ENCODE measurements at regions not wholly inside any gene's neighbourhood (a gene's known extent, or its start where the extent isn't known, plus 50 kb on each side); places are given as distances from the start of the nearest gene placed in this dataset.
"Not testable (repeated sequence)": the region's sequence is repeated elsewhere in the genome, so short reads cannot be mapped to it uniquely, and the experiment has no call there.

- intact Hi-C loops (cut with DNase I; ENCODE audit: low total_unique reads) (no loop called here), in situ Hi-C loops (cut with MboI; ENCODE audit: low sequenced_read_pairs in 4 of 4) (no loop called here)
- no peaks in the 10 kb centered on the region for H3K4me1 ChIP-seq
- no peak overlapping the region for H3K4me3 ChIP-seq
- ATAC-seq (no peak), DNase-seq (no peak)
- no peaks in the 10 kb centered on the region for H3K36me3 ChIP-seq
- H3K27ac ChIP-seq: no peak overlapping the region
- H3K9me3 ChIP-seq: no peaks in the 10 kb centered on the region
- H3K27me3 ChIP-seq: peaks cover 0 to 6% (median 0%) of the 10 kb centered on the region in 3 donors
- TF ChIP-seq POLR2A (IDR thresholded peaks at IDR 0.05): no peak
- TF ChIP-seq, protein P1, sequence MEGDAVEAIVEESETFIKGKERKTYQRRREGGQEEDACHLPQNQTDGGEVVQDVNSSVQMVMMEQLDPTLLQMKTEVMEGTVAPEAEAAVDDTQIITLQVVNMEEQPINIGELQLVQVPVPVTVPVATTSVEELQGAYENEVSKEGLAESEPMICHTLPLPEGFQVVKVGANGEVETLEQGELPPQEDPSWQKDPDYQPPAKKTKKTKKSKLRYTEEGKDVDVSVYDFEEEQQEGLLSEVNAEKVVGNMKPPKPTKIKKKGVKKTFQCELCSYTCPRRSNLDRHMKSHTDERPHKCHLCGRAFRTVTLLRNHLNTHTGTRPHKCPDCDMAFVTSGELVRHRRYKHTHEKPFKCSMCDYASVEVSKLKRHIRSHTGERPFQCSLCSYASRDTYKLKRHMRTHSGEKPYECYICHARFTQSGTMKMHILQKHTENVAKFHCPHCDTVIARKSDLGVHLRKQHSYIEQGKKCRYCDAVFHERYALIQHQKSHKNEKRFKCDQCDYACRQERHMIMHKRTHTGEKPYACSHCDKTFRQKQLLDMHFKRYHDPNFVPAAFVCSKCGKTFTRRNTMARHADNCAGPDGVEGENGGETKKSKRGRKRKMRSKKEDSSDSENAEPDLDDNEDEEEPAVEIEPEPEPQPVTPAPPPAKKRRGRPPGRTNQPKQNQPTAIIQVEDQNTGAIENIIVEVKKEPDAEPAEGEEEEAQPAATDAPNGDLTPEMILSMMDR (IDR thresholded peaks at IDR 0.05 in 4 of 5, conservative IDR thresholded peaks at IDR 0.05 in 1 of 5): no peak
Observed at GRCh38 chr16:22661161-22661647, 150.5 kb downstream of the NPIPB5 start.

DNA sequence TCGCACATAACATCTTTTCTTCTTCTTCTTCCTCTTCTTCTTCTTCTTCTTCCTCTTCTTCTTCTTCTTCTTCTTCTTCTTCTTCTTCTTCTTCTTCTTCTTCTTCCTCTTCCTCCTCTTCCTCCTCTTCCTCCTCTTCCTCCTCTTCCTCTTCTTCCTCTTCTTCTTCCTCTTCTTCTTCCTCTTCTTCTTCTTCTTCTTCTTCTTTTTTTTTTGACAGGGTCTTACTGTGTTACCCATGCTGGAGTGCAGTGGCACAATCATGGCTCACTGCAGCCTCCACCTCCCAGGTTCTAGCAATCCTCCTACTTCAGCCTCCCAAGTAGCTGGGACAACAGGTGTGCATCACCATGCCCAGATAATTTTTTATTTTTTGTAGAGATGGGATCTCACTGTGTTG lies 151.0 kb upstream of the HS3ST2 start:
- in situ Hi-C loops (cut with MboI; ENCODE audit: low sequenced_read_pairs in 4 of 4); H3K36me3 ChIP-seq; DNase-seq; H3K27ac ChIP-seq; H3K27me3 ChIP-seq; ATAC-seq; H3K4me1 ChIP-seq; H3K9me3 ChIP-seq; intact Hi-C loops (cut with DNase I; ENCODE audit: low total_unique reads); H3K4me3 ChIP-seq: not testable (repeated sequence)

GRCh38 chr16:22663389-22664064 lies 150.4 kb upstream of the HS3ST2 start:
- no peak overlapping the region for H3K4me3 ChIP-seq
- TF ChIP-seq, protein P1 (IDR thresholded peaks at IDR 0.05 in 4 of 5, conservative IDR thresholded peaks at IDR 0.05 in 1 of 5): no peak
- TF ChIP-seq POLR2A (IDR thresholded peaks at IDR 0.05): no peak
- H3K9me3 ChIP-seq: no peaks in the 10 kb centered on the region
- no peak overlapping the region for H3K27ac ChIP-seq
- ATAC-seq (no peak), DNase-seq (no peak)
- intact Hi-C loops (cut with DNase I; ENCODE audit: low total_unique reads) (no loop called here), in situ Hi-C loops (cut with MboI; ENCODE audit: low sequenced_read_pairs in 4 of 4) (no loop called here)
- H3K27me3 ChIP-seq: peaks cover 0 to 7% (median 0%) of the 10 kb centered on the region in 3 donors
- H3K4me1 ChIP-seq: no peaks in the 10 kb centered on the region
- H3K36me3 ChIP-seq: no peaks in the 10 kb centered on the region

DNA sequence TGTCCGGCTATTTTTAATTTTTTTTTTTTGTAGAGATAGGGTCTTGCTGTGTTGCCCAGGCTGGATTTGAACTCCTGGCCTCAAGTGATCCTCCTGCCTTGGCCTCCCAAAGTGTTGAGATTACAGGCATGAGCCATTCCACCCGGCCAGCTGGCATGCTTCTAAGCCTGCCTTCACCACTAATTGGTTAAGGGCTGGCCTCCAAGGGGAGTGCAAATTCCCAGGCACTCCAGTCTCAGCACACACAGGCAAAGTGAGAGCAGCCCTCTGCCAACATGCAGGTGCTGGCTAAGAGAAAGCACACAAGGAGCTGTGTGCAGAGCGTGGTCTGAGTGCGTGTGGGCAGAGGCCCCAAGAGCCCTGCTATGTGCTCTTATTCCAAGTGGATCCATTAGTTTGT lies 149.8 kb upstream of the HS3ST2 start:
- Histone ChIP-seq H3K4me1 (no peaks in the 10 kb centered on the region), H3K27me3 (peaks cover 0 to 7% (median 0%) of the 10 kb centered on the region in 3 donors), H3K4me3 (no peak overlapping the region), H3K27ac (no peak overlapping the region), H3K9me3 (no peaks in the 10 kb centered on the region), H3K36me3 (no peaks in the 10 kb centered on the region)
- in situ Hi-C loops (cut with MboI; ENCODE audit: low sequenced_read_pairs in 4 of 4) (no loop called here), intact Hi-C loops (cut with DNase I; ENCODE audit: low total_unique reads) (no loop called here)
- TF ChIP-seq, protein P1 (IDR thresholded peaks at IDR 0.05 in 4 of 5, conservative IDR thresholded peaks at IDR 0.05 in 1 of 5): no peak
- no peak for TF ChIP-seq POLR2A (IDR thresholded peaks at IDR 0.05)
- DNase-seq (no peak), ATAC-seq (no peak)

GRCh38 chr16:22664561-22664997 lies 149.4 kb upstream of the HS3ST2 start:
- in situ Hi-C loops (cut with MboI; ENCODE audit: low sequenced_read_pairs in 4 of 4) (no loop called here), intact Hi-C loops (cut with DNase I; ENCODE audit: low total_unique reads) (no loop called here)
- no peaks in the 10 kb centered on the region for H3K4me1 ChIP-seq
- H3K27me3 ChIP-seq: peaks cover 0 to 7% (median 0%) of the 10 kb centered on the region in 3 donors
- no peak overlapping the region for H3K4me3 ChIP-seq
- no peaks in the 10 kb centered on the region for H3K9me3 ChIP-seq
- ATAC-seq: no peak
- DNase-seq: no peak
- TF ChIP-seq, protein P1 (IDR thresholded peaks at IDR 0.05 in 4 of 5, conservative IDR thresholded peaks at IDR 0.05 in 1 of 5): no peak
- no peak for TF ChIP-seq POLR2A (IDR thresholded peaks at IDR 0.05)
- no peaks in the 10 kb centered on the region for H3K36me3 ChIP-seq
- no peak overlapping the region for H3K27ac ChIP-seq

Measured in gastrocnemius medialis (tissue), 4 donors.